IMR-90 (cell line): ENCODE measurements at regions not wholly inside any gene's neighbourhood (a gene's known extent, or its start where the extent isn't known, plus 50 kb on each side); places are given as distances from the start of the nearest gene placed in this dataset.

Experiments used
- ATAC-seq: fragments of 200-7000 bp; cut with Tn5 transposase; 2 replicates; pipeline ENCODE4 v1.9.1; 2020; ENCODE audit warnings: low read depth, mild to moderate bottlenecking, moderate library complexity
- BruUV-seq: library from RNA; stranded (reverse); fragments of 400-500 nt; replicated peaks from 2 replicates; lab custom pipeline; 2021; lab: Mats Ljungman, UMichigan
- CTCF ChIA-PET: fragments of 300-600 bp; formaldehyde crosslinking; extraction: SDS; loops from one replicate; lab custom pipeline; 2021; ENCODE audit warnings: antibody characterized with exemption; lab: Yijun Ruan, JAX
- POLR2A ChIA-PET: fragments of 300-600 bp; sonication (Branson Sonifier 250); formaldehyde crosslinking; loops from one replicate; lab custom pipeline; 2022; ENCODE audit warnings: antibody characterized with exemption; ENCODE audit not compliant: unreplicated experiment; lab: Charles Lee
- DNase-seq: peaks from one replicate; pipeline ENCODE4 v3.0.0; 2013
- H2AFZ ChIP-seq: replicated peaks from 2 replicates; pipeline ENCODE3; 2013; ENCODE audit warnings: low read length, mild to moderate bottlenecking; ENCODE audit not compliant: poor library complexity
- H2AK5ac ChIP-seq: 2 replicates; pipeline ENCODE4 v1.6.1; 2013; ENCODE audit warnings: low read depth, low read length, inconsistent platforms
- H2AK9ac ChIP-seq: replicated peaks from 2 replicates; pipeline ENCODE3; 2013; ENCODE audit warnings: mild to moderate bottlenecking, low read depth, low read length, moderate library complexity; ENCODE audit not compliant: poor library complexity
- H2BK120ac ChIP-seq: 2 replicates; pipeline ENCODE4 v1.6.1; 2013; ENCODE audit warnings: low read depth, low read length, inconsistent platforms
- H2BK15ac ChIP-seq: 3 replicates; pipeline ENCODE4 v1.6.1; 2013; ENCODE audit warnings: low read depth, low read length, inconsistent platforms
- H2BK20ac ChIP-seq: 2 replicates; pipeline ENCODE4 v1.6.1; 2013; ENCODE audit warnings: low read depth, mild to moderate bottlenecking, inconsistent platforms, low read length, moderate library complexity
- H2BK5ac ChIP-seq: 2 replicates; pipeline ENCODE4 v1.6.1; 2013; ENCODE audit warnings: mild to moderate bottlenecking, low read depth, low read length, inconsistent platforms; ENCODE audit not compliant: poor library complexity, severe bottlenecking
- H3K14ac ChIP-seq: replicated peaks from 2 replicates; pipeline ENCODE4 v1.6.1; 2013; ENCODE audit warnings: low read depth, low read length, inconsistent platforms
- H3K18ac ChIP-seq: 2 replicates; pipeline ENCODE4 v1.6.1; 2013; ENCODE audit warnings: low read depth, low read length, control low read depth
- H3K23ac ChIP-seq: 2 replicates; pipeline ENCODE4 v1.6.1; 2013; ENCODE audit warnings: low read depth, low read length, inconsistent platforms
- H3K27ac ChIP-seq: 2 replicates; pipeline ENCODE4 v1.5.1; 2013; ENCODE audit warnings: mild to moderate bottlenecking, control low read depth, low read length; ENCODE audit not compliant: insufficient read depth
- H3K27me3 ChIP-seq: 2 replicates; pipeline ENCODE4 v1.6.1; 2013; ENCODE audit warnings: low read length; ENCODE audit not compliant: control insufficient read depth, insufficient read depth
- H3K36me3 ChIP-seq: 2 replicates; pipeline ENCODE4 v1.6.1; 2013; ENCODE audit warnings: low read length, mixed read lengths; ENCODE audit not compliant: control insufficient read depth, insufficient read depth
- H3K4ac ChIP-seq: 2 replicates; pipeline ENCODE4 v1.6.1; 2013; ENCODE audit warnings: low read depth, low read length, inconsistent platforms
- H3K4me1 ChIP-seq: 2 replicates; pipeline ENCODE4 v1.6.1; 2013; ENCODE audit warnings: low read length, mixed read lengths; ENCODE audit not compliant: control insufficient read depth, insufficient read depth
- H3K4me2 ChIP-seq: 2 replicates; pipeline ENCODE4 v1.6.1; 2013; ENCODE audit warnings: low read depth, mild to moderate bottlenecking, control low read depth, low read length, moderate library complexity
- H3K4me3 ChIP-seq: 2 replicates; pipeline ENCODE4 v1.5.1; 2013; ENCODE audit warnings: low read depth, mild to moderate bottlenecking, control low read depth, low read length, moderate library complexity; ENCODE audit not compliant: insufficient read depth
- H3K56ac ChIP-seq: 2 replicates; pipeline ENCODE4 v1.6.1; 2013; ENCODE audit warnings: low read length, inconsistent platforms; ENCODE audit not compliant: insufficient read depth; ENCODE audit errors: extremely low read depth
- H3K79me1 ChIP-seq, 2 experiments: 2 replicates each; pipeline ENCODE4 v1.6.1; 2013; ENCODE audit warnings: low read length in 2 of 2, inconsistent platforms in 1 of 2, low read depth in 1 of 2
- H3K9ac ChIP-seq: 2 replicates; pipeline ENCODE4 v1.6.1; 2013; ENCODE audit warnings: low read depth, low read length, control low read depth
- H3K9me1 ChIP-seq: 2 replicates; pipeline ENCODE4 v1.6.1; 2013; ENCODE audit warnings: low read length, inconsistent platforms; ENCODE audit not compliant: insufficient read depth
- H3K9me3 ChIP-seq: 2 replicates; pipeline ENCODE4 v1.6.1; 2013; ENCODE audit warnings: low read length; ENCODE audit not compliant: control insufficient read depth, insufficient read depth
- H4K20me1 ChIP-seq: 2 replicates; pipeline ENCODE4 v1.6.1; 2013; ENCODE audit warnings: low read length, inconsistent platforms; ENCODE audit not compliant: insufficient read depth
- H4K5ac ChIP-seq: 2 replicates; pipeline ENCODE4 v1.6.1; 2013; ENCODE audit warnings: mild to moderate bottlenecking, low read depth, low read length, control low read depth
- H4K8ac ChIP-seq, 2 experiments: 2 replicates each; pipeline ENCODE4 v1.6.1; 2013; ENCODE audit warnings: low read depth in 2 of 2, low read length in 2 of 2, control low read depth in 1 of 2, inconsistent platforms in 1 of 2
- H4K91ac ChIP-seq: 2 replicates; pipeline ENCODE4 v1.6.1; 2013; ENCODE audit warnings: low read depth, low read length, inconsistent platforms; ENCODE audit not compliant: insufficient read depth
- BHLHE40 ChIP-seq: fragments of 150-350 bp; IDR thresholded peaks from 2 replicates; pipeline ENCODE4 v1.6.1; 2016; ENCODE audit warnings: mild to moderate bottlenecking, low read depth, low read length
- CEBPB ChIP-seq: IDR thresholded peaks from 2 replicates; pipeline ENCODE4 v1.6.1; 2012; ENCODE audit warnings: low read depth, low read length, improper control_type of control experiment
- CHD1 ChIP-seq: IDR thresholded peaks from 2 replicates; pipeline ENCODE4 v1.6.1; 2012; ENCODE audit warnings: low read depth, low read length, improper control_type of control experiment
- ELK1 ChIP-seq: fragments of 150-350 bp; IDR thresholded peaks from 2 replicates; pipeline ENCODE4 v1.6.1; 2016; ENCODE audit warnings: low read depth, mild to moderate bottlenecking, low read length, moderate library complexity, borderline replicate concordance
- FOS ChIP-seq: fragments of 150-350 bp; IDR thresholded peaks from 2 replicates; pipeline ENCODE4 v1.6.1; 2016; ENCODE audit warnings: low read depth, low read length
- MAFK ChIP-seq: IDR thresholded peaks from 2 replicates; pipeline ENCODE4 v1.6.1; 2012; ENCODE audit warnings: low read depth, low read length, improper control_type of control experiment
- MAZ ChIP-seq: IDR thresholded peaks from 2 replicates; pipeline ENCODE4 v1.6.1; 2012; ENCODE audit warnings: low read depth, mild to moderate bottlenecking, low read length, improper control_type of control experiment, moderate library complexity, borderline replicate concordance
- MXI1 ChIP-seq: IDR thresholded peaks from 2 replicates; pipeline ENCODE4 v1.6.1; 2012; ENCODE audit warnings: low read depth, mild to moderate bottlenecking, low read length, moderate library complexity, borderline replicate concordance
- NFE2L2 ChIP-seq: fragments of 150-350 bp; IDR thresholded peaks from 2 replicates; pipeline ENCODE4 v1.6.1; 2016; ENCODE audit warnings: low read depth, mild to moderate bottlenecking, low read length
- POLR2A ChIP-seq: IDR thresholded peaks from 2 replicates; pipeline ENCODE4 v1.6.1; 2012; ENCODE audit warnings: mild to moderate bottlenecking, low read depth, low read length
- RAD21 ChIP-seq: IDR thresholded peaks from 2 replicates; pipeline ENCODE4 v1.6.1; 2012; ENCODE audit warnings: low read length, improper control_type of control experiment
- RCOR1 ChIP-seq: IDR thresholded peaks from 2 replicates; pipeline ENCODE4 v1.6.1; 2012; ENCODE audit warnings: mild to moderate bottlenecking, low read length, improper control_type of control experiment; ENCODE audit not compliant: insufficient replicate concordance
- RFX5 ChIP-seq: IDR thresholded peaks from 2 replicates; pipeline ENCODE4 v1.8.0; 2012; ENCODE audit warnings: low read depth, mild to moderate bottlenecking, low read length, moderate library complexity
- SMC3 ChIP-seq: fragments of 150-350 bp; IDR thresholded peaks from 2 replicates; pipeline ENCODE4 v1.6.1; 2016; ENCODE audit warnings: low read depth, mild to moderate bottlenecking, antibody characterized with exemption, low read length, moderate library complexity
- USF2 ChIP-seq: fragments of 150-350 bp; IDR thresholded peaks from 2 replicates; pipeline ENCODE4 v1.6.1; 2017; ENCODE audit warnings: mild to moderate bottlenecking, antibody characterized with exemption, low read length, low read depth
- WGBS, 2 experiments: methylation state at CpG; one replicate each; pipeline versions ENCODE4 v1.1.5 to v1.1.7; 2013; ENCODE audit warnings: missing lambda C conversion rate in 2 of 2; ENCODE audit not compliant: insufficient read length in 1 of 2; ENCODE audit errors: extremely low coverage in 2 of 2; 5-methylcytosine and 5-hydroxymethylcytosine counted together
- dilution Hi-C: fragments of 300-500 bp; cut with HindIII; formaldehyde crosslinking; loops from one replicate; pipeline ENCODE4 v1.14.3; 2018; ENCODE audit warnings: low sequenced_read_pairs; ENCODE audit not compliant: unreplicated experiment
- in situ Hi-C: fragments of 300-500 bp; cut with MboI; formaldehyde crosslinking; loops from 3 replicates; pipeline ENCODE4 v1.14.3; 2019; ENCODE audit warnings: low sequenced_read_pairs, inconsistent platforms, mixed read lengths
- intact Hi-C: fragments of 100-400 bp; cut with micrococcal nuclease; formaldehyde crosslinking; loops from 2 replicates; pipeline ENCODE4 v1.10.0; 2022
- TF ChIP-seq, protein P1 (sequence below): conservative IDR thresholded peaks from 2 replicates; pipeline ENCODE4 v1.5.1; 2012; ENCODE audit warnings: mild to moderate bottlenecking, low read depth, low read length, improper control_type of control experiment

DNA sequence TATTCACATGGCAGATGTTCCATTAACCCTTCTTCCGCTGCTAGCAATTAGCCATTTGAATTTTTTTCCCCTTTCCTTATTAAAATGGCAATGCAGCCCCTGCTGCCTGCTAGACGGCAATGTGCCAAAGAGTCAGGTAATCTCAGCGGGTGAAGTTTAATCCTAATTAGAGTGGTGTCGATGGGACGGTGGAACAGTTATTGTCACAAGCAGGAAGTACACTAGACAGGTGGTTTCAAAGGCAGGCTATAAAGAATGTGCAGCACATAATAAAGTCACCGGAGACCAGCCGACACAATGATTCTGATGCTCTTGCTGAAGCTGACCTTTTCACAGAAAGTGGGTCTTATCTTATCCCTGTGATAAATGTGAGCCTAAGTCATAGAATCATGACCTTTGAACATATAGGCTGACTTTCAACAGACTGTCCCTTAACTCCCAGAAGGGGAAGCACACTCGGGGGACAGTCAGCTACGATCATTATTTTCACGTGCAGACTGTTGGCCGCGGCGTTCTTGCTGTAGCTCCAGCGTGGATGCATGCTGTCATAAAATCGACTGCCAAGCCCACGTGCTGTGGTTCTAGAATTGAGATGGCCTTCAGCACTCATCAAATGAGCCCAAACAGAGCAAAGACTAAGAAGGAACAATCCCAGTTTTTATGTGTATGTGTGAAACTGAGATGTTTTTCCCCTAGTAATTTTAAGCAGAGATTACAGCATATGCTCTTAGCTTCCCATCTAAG lies 926.2 kb upstream of the SOX11 start:
- intact Hi-C loops (no loop called here), dilution Hi-C loops (no loop called here), in situ Hi-C loops (no loop called here)
- H3K79me1 ChIP-seq: no peaks in the 10 kb centered on the region
- no peak overlapping the region for H3K18ac ChIP-seq
- no peaks in the 10 kb centered on the region for H3K36me3 ChIP-seq
- H2AK5ac ChIP-seq: no peak overlapping the region
- POLR2A ChIA-PET: no interaction called here
- no peak overlapping the region for H3K4me3 ChIP-seq
- no peak overlapping the region for H3K14ac ChIP-seq
- no peak overlapping the region for H3K4ac ChIP-seq
- H3K4me1 ChIP-seq: no peaks in the 10 kb centered on the region
- no peak overlapping the region for H2BK15ac ChIP-seq
- no peak overlapping the region for H2AK9ac ChIP-seq
- DNase-seq (no peak), ATAC-seq (no peak)
- H2BK20ac ChIP-seq: no peak overlapping the region
- CTCF ChIA-PET: no interaction called here
- no peak overlapping the region for H4K91ac ChIP-seq
- no peak overlapping the region for H2AFZ ChIP-seq
- H2BK5ac ChIP-seq: no peak overlapping the region
- H3K9me1 ChIP-seq: no peaks in the 10 kb centered on the region
- no peak overlapping the region for H2BK120ac ChIP-seq
- H4K20me1 ChIP-seq: no peaks in the 10 kb centered on the region
- H3K27me3 ChIP-seq: no peaks in the 10 kb centered on the region
- H4K5ac ChIP-seq: no peak overlapping the region
- TF ChIP-seq, protein P1, sequence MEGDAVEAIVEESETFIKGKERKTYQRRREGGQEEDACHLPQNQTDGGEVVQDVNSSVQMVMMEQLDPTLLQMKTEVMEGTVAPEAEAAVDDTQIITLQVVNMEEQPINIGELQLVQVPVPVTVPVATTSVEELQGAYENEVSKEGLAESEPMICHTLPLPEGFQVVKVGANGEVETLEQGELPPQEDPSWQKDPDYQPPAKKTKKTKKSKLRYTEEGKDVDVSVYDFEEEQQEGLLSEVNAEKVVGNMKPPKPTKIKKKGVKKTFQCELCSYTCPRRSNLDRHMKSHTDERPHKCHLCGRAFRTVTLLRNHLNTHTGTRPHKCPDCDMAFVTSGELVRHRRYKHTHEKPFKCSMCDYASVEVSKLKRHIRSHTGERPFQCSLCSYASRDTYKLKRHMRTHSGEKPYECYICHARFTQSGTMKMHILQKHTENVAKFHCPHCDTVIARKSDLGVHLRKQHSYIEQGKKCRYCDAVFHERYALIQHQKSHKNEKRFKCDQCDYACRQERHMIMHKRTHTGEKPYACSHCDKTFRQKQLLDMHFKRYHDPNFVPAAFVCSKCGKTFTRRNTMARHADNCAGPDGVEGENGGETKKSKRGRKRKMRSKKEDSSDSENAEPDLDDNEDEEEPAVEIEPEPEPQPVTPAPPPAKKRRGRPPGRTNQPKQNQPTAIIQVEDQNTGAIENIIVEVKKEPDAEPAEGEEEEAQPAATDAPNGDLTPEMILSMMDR: no peak
- TF ChIP-seq MAZ (no peak), SMC3 (no peak), RCOR1 (no peak), POLR2A (no peak), MXI1 (no peak), CHD1 (no peak), RAD21 (no peak), CEBPB (no peak), BHLHE40 (no peak), USF2 (no peak), FOS (no peak), ELK1 (no peak), MAFK (no peak), RFX5 (no peak), NFE2L2 (no peak)
- BruUV-seq: no TSS peak
- H3K27ac ChIP-seq: no peak overlapping the region
- H3K9ac ChIP-seq: no peak overlapping the region
- no peak overlapping the region for H3K4me2 ChIP-seq
- peaks cover 12% of the 10 kb centered on the region for H3K9me3 ChIP-seq
- no peak overlapping the region for H3K56ac ChIP-seq
- no peak overlapping the region for H3K23ac ChIP-seq
- no peak overlapping the region for H4K8ac ChIP-seq
- 20% methylated on average over 1 of the region's 16 CpGs; no CpG with 5 or more reads in 1 of the 2 experiments for WGBS, 2 experiments
